ENCODE measurements at regions not wholly inside any gene's neighbourhood (a gene's known extent, or its start where the extent isn't known, plus 50 kb on each side); places are given as distances from the start of the nearest gene placed in this dataset.

- TF ChIP-seq, protein P1, sequence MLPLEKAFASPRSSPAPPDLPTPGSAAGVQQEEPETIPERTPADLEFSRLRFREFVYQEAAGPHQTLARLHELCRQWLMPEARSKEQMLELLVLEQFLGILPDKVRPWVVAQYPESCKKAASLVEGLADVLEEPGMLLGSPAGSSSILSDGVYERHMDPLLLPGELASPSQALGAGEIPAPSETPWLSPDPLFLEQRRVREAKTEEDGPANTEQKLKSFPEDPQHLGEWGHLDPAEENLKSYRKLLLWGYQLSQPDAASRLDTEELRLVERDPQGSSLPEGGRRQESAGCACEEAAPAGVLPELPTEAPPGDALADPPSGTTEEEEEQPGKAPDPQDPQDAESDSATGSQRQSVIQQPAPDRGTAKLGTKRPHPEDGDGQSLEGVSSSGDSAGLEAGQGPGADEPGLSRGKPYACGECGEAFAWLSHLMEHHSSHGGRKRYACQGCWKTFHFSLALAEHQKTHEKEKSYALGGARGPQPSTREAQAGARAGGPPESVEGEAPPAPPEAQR (CRISPR knock-in tag; IDR thresholded peaks at IDR 0.05) = no peak
These were observed 179.4 kb downstream of the KLF12 start (continued) for GRCh38 chr13:73954808-73955207.

DNA sequence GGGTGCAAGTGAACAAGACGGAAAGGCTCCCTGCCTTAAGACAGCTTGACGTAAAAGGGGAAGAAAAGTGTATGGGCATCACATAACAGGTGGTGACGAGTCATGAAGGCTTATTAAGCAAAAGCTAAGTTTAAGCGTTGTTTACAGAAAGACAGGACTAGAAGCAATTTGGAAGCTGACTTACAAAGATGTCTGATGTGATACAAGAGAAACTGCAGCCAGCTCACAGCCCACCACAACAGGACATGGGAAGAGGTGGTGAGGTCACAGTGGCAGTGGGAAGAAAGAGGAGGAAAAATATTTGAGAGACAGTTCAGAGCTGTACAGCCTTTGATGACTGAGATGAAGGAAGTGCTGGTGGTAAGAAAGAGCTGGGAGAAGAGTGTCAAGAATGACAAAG is 181.6 kb downstream of the KLF12 start:
- no peaks in the 10 kb centered on the region for H3K27me3 Mint-ChIP-seq (ENCODE audit: low read depth)
- DNase-seq (ENCODE audit: low spot score) (no peak), ATAC-seq (no peak)
- H3K4me1 Mint-ChIP-seq = peaks cover 10% of the 10 kb centered on the region
- peak overlapping the region; percentile 24; the same call in 1 of the 2 replicates for H3K27ac Mint-ChIP-seq
- POLR2A ChIA-PET = no interaction called here
- no peaks in the 10 kb centered on the region for H3K9me3 Mint-ChIP-seq
- CTCF ChIA-PET = no interaction called here
- no peak overlapping the region for H3K4me3 Mint-ChIP-seq
- TF ChIP-seq, protein P2, sequence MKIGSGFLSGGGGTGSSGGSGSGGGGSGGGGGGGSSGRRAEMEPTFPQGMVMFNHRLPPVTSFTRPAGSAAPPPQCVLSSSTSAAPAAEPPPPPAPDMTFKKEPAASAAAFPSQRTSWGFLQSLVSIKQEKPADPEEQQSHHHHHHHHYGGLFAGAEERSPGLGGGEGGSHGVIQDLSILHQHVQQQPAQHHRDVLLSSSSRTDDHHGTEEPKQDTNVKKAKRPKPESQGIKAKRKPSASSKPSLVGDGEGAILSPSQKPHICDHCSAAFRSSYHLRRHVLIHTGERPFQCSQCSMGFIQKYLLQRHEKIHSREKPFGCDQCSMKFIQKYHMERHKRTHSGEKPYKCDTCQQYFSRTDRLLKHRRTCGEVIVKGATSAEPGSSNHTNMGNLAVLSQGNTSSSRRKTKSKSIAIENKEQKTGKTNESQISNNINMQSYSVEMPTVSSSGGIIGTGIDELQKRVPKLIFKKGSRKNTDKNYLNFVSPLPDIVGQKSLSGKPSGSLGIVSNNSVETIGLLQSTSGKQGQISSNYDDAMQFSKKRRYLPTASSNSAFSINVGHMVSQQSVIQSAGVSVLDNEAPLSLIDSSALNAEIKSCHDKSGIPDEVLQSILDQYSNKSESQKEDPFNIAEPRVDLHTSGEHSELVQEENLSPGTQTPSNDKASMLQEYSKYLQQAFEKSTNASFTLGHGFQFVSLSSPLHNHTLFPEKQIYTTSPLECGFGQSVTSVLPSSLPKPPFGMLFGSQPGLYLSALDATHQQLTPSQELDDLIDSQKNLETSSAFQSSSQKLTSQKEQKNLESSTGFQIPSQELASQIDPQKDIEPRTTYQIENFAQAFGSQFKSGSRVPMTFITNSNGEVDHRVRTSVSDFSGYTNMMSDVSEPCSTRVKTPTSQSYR (CRISPR knock-in tag; IDR thresholded peaks at IDR 0.05) = no peak
- TF ChIP-seq NFE2L1 (CRISPR knock-in tag; IDR thresholded peaks at IDR 0.05) = no peak
- no peaks in the 10 kb centered on the region for H3K36me3 Mint-ChIP-seq

- H3K4me1 Mint-ChIP-seq = peaks cover 18% of the 10 kb centered on the region
- CTCF ChIA-PET = interaction anchor here (1.0 to 1.1 kb wide), 2 partner anchors 100 to 339 kb away, joined by 3 to 4 read pairs; no protein-coding TSS in a partner anchor
- H3K27me3 Mint-ChIP-seq (ENCODE audit: low read depth) = no peaks in the 10 kb centered on the region
- no peaks in the 10 kb centered on the region for H3K9me3 Mint-ChIP-seq
- H3K4me3 Mint-ChIP-seq = no peak overlapping the region
- POLR2A ChIA-PET = no interaction called here
- DNase-seq (ENCODE audit: low spot score) = no peak
- no peaks in the 10 kb centered on the region for H3K36me3 Mint-ChIP-seq
- ATAC-seq = no peak
- H3K27ac Mint-ChIP-seq = no peak overlapping the region
- TF ChIP-seq, protein P3, sequence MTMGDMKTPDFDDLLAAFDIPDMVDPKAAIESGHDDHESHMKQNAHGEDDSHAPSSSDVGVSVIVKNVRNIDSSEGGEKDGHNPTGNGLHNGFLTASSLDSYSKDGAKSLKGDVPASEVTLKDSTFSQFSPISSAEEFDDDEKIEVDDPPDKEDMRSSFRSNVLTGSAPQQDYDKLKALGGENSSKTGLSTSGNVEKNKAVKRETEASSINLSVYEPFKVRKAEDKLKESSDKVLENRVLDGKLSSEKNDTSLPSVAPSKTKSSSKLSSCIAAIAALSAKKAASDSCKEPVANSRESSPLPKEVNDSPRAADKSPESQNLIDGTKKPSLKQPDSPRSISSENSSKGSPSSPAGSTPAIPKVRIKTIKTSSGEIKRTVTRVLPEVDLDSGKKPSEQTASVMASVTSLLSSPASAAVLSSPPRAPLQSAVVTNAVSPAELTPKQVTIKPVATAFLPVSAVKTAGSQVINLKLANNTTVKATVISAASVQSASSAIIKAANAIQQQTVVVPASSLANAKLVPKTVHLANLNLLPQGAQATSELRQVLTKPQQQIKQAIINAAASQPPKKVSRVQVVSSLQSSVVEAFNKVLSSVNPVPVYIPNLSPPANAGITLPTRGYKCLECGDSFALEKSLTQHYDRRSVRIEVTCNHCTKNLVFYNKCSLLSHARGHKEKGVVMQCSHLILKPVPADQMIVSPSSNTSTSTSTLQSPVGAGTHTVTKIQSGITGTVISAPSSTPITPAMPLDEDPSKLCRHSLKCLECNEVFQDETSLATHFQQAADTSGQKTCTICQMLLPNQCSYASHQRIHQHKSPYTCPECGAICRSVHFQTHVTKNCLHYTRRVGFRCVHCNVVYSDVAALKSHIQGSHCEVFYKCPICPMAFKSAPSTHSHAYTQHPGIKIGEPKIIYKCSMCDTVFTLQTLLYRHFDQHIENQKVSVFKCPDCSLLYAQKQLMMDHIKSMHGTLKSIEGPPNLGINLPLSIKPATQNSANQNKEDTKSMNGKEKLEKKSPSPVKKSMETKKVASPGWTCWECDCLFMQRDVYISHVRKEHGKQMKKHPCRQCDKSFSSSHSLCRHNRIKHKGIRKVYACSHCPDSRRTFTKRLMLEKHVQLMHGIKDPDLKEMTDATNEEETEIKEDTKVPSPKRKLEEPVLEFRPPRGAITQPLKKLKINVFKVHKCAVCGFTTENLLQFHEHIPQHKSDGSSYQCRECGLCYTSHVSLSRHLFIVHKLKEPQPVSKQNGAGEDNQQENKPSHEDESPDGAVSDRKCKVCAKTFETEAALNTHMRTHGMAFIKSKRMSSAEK (CRISPR knock-in tag; IDR thresholded peaks at IDR 0.05; ENCODE audit: borderline replicate concordance) = no peak
- no peak for TF ChIP-seq ELF4 (CRISPR knock-in tag; IDR thresholded peaks at IDR 0.05; ENCODE audit: low read depth)
- TF ChIP-seq, protein P4, sequence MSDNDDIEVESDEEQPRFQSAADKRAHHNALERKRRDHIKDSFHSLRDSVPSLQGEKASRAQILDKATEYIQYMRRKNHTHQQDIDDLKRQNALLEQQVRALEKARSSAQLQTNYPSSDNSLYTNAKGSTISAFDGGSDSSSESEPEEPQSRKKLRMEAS (CRISPR knock-in tag; IDR thresholded peaks at IDR 0.05) = no peak
- TF ChIP-seq ZNF121 (CRISPR knock-in tag; IDR thresholded peaks at IDR 0.05) = no peak
- TF ChIP-seq FOXP1 (CRISPR knock-in tag; IDR thresholded peaks at IDR 0.05; ENCODE audit: borderline replicate concordance) = no peak
- TF ChIP-seq CBFB (CRISPR knock-in tag; IDR thresholded peaks at IDR 0.05; ENCODE audit: low read depth) = no peak
- TF ChIP-seq CREM (CRISPR knock-in tag; IDR thresholded peaks at IDR 0.05) = no peak
- TF ChIP-seq, protein P5, sequence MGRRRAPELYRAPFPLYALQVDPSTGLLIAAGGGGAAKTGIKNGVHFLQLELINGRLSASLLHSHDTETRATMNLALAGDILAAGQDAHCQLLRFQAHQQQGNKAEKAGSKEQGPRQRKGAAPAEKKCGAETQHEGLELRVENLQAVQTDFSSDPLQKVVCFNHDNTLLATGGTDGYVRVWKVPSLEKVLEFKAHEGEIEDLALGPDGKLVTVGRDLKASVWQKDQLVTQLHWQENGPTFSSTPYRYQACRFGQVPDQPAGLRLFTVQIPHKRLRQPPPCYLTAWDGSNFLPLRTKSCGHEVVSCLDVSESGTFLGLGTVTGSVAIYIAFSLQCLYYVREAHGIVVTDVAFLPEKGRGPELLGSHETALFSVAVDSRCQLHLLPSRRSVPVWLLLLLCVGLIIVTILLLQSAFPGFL (CRISPR knock-in tag; IDR thresholded peaks at IDR 0.05; ENCODE audit: borderline replicate concordance) = no peak
- TF ChIP-seq ZNF317 (CRISPR knock-in tag; IDR thresholded peaks at IDR 0.05; ENCODE audit: borderline replicate concordance, low read depth) = no peak
- TF ChIP-seq, protein P6, sequence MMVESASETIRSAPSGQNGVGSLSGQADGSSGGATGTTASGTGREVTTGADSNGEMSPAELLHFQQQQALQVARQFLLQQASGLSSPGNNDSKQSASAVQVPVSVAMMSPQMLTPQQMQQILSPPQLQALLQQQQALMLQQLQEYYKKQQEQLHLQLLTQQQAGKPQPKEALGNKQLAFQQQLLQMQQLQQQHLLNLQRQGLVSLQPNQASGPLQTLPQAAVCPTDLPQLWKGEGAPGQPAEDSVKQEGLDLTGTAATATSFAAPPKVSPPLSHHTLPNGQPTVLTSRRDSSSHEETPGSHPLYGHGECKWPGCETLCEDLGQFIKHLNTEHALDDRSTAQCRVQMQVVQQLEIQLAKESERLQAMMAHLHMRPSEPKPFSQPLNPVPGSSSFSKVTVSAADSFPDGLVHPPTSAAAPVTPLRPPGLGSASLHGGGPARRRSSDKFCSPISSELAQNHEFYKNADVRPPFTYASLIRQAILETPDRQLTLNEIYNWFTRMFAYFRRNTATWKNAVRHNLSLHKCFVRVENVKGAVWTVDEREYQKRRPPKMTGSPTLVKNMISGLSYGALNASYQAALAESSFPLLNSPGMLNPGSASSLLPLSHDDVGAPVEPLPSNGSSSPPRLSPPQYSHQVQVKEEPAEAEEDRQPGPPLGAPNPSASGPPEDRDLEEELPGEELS (CRISPR knock-in tag; IDR thresholded peaks at IDR 0.05) = no peak
- TF ChIP-seq NFE2L1 (CRISPR knock-in tag; IDR thresholded peaks at IDR 0.05) = no peak
- TF ChIP-seq, protein P2 (CRISPR knock-in tag; IDR thresholded peaks at IDR 0.05) = no peak
- TF ChIP-seq GABPB1 (CRISPR knock-in tag; IDR thresholded peaks at IDR 0.05) = no peak
These were observed 185.2 kb downstream of the KLF12 start for GRCh38 chr13:73948848-73949529.

Measured in WTC11 (cell line).